ENCODE measurements at regions not wholly inside any gene's neighbourhood (a gene's known extent, or its start where the extent isn't known, plus 50 kb on each side); places are given as distances from the start of the nearest gene placed in this dataset.
A peak's percentile ranks its signal among the peaks of the same experiment; 100 is the strongest.
"Not testable (repeated sequence)": the region's sequence is repeated elsewhere in the genome, so short reads cannot be mapped to it uniquely, and the experiment has no call there.

DNA sequence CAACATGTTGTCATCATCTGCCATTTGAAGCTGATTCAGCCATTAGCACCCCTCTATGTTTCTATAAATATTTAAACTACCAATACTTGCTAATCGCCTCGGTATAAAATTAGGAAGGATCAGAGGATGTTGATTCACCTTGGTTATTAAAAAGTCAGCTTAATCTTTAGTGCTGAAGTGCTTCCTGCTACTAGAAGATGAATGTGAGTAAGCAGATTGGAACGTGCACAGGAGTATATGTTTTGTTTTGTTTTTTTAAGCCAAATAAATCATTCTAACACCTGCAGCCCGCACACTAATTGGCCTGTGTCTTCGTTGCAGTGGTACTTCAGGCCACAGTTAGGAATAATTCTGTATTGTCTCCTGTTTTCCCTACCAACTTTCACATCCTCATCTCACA, 485.7 kb downstream of the AJAP1 start:
- DNase-seq (ENCODE audit: low spot score), result peak; percentile 64

DNA sequence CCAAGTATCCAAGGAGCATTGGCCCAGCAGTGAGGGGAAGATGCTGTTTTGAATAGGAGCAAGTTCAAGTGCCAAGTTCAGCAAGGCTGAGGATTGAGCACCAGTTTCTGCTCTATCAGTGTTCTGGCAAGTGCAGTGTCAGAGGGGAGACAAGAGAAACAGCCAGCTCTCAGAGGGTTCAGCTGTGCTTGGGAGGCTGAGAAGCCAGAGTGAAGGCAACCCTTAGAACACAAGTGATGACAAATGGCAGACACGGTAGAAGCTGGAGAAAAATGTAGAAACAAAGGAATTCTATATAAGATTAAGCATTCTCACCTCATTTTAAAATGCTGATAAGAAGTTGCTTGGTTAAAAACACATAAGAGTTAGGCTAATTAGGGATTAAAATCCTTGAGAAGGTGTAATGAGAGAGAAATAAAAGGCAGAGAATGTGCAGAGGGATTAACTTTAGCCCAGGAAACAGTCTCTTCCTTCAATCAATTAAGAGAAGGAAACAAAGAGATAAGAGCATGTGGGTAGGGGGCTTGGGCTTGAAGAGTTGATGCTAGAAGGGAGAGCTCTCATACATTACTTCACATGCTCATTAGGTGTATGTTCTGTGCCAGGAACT, 475.4 kb downstream of the AJAP1 start:
- no peak for DNase-seq (ENCODE audit: low spot score)

- no peak for DNase-seq (ENCODE audit: low spot score)
Measured at GRCh38 chr1:5125208-5125607, 470.8 kb downstream of the AJAP1 start.

GRCh38 chr1:5120559-5120958, 466.1 kb downstream of the AJAP1 start:
- no peak for DNase-seq (ENCODE audit: low spot score)

DNA sequence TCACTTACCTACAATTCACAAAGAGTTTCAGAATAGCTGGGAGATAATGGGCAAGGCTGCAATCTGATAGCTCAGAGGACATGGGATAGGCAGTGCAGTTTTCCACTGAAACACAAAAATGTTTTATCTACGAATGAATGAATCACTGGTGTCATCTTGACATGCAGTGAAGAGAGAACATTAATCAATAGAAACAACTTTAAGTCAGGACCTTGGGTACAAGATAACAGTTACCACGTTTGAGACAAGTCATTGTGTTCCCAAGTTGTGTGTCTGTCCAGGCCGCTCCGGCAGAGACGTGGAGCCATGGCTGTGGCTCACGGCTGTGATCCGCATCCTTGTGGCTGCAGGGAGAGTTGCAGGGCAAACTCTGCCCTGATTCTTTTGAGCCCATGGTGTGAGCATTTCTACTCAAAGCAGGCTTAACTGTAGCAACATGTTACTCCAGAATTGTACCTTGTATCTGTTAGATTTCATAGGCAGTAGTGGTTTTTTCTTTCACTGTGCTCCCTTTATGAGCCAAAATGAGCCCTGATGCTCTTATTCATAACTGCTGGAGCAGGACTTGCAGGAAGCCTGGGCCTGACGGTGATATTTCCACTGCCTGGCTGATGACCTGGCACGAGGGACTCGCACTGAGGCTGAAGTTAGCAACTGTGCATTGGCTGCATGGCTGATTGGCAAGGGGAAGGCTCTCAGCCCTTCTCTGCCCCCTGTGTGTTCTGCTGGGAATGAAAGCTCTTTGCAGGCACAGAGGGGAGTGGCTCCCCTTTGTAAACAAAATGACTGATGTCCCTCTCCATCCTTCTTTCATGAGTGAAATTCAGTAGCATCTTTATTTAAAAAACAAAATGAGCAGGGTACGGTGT, 465.2 kb downstream of the AJAP1 start:
- no peak for DNase-seq (ENCODE audit: low spot score)

GRCh38 chr1:5118771-5119170, 464.4 kb downstream of the AJAP1 start:
- DNase-seq (ENCODE audit: low spot score), result not testable (repeated sequence)

DNA sequence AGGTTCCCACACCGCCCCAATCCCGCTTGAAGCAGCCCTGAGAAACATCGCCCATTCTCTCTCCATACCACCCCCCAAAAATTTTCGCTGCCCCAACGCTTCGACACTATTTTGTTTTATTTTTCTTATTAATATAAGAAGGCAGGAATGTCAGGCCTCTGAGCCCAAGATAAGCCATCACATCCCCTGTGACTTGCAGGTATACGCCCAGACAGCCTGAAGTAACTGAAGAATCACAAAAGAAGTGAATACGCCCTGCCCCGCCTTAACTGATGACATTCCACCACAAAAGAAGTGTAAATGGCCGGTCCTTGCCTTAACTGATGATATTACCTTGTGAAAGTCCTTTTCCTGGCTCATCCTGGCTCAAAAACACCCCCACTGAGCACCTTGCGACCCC, 463.9 kb downstream of the AJAP1 start:
- DNase-seq (ENCODE audit: low spot score), result not testable (repeated sequence)

- DNase-seq (ENCODE audit: low spot score), result no peak
Measured at GRCh38 chr1:5111581-5111980, 457.2 kb downstream of the AJAP1 start.

DNA sequence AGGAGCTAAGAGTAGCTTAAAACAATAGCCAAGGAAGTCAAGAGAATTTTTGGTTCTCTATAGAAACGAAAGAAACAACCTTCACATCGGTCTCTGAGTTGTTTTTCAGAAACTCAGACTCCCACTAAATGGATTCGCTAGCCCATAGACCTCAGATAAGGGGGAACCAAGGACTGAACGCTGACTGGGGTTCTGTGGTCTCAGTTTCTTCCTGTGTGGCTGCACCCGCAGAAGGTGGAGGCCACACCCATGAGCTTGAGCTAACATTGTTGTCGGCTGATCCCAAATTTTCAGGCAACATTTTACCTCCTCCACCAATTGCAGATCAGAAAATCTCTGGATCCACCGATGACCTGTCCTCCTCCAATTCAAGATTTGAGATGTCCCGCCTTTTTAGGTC, 456.1 kb downstream of the AJAP1 start:
- DNase-seq (ENCODE audit: low spot score), result no peak

DNA sequence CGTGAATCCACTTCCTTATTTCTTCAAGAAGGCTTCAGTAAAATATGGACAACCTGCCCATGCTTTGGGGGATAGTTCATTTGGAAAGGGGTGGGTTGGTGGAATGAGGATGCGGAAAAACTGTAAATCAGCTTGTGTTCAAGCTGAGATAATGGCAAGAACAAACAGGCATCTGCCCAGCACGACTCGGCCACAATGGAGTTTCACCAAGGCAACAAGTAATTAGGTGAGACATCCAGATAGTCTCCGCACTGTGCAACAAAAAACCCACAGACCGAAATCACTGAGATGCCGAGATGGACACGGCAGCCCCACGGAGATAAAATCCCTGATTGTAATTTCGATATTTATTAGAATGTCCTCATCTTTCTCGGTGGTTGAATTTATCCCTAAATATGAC, 455.2 kb downstream of the AJAP1 start:
- DNase-seq (ENCODE audit: low spot score), result no peak

- DNase-seq (ENCODE audit: low spot score), result no peak
Measured at GRCh38 chr1:5108740-5109139, 454.3 kb downstream of the AJAP1 start.

- DNase-seq (ENCODE audit: low spot score), result no peak
Measured at GRCh38 chr1:5105744-5106143, 451.3 kb downstream of the AJAP1 start.

GRCh38 chr1:5099558-5099957, 445.1 kb downstream of the AJAP1 start:
- DNase-seq (ENCODE audit: low spot score), result no peak

DNA sequence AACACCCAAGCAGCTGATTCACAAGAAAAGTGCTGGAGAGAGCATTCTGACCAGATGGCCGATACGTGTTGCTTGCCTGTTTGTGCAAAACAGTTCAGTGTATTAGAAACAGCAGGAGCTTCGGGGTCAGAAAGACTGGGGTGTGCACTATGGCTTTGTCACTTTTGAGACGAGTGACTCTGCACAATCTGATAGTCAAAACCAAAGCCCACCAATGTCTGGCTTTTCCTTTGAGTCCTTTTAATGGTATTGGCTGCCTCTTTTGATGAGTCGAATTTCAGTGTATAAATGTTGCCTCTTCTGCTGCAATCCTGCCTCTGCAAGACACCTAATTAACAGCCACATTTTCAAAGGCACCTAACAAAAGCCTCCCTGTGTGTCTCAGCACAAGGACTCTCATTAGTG, 444.6 kb downstream of the AJAP1 start:
- no peak for DNase-seq (ENCODE audit: low spot score)

DNA sequence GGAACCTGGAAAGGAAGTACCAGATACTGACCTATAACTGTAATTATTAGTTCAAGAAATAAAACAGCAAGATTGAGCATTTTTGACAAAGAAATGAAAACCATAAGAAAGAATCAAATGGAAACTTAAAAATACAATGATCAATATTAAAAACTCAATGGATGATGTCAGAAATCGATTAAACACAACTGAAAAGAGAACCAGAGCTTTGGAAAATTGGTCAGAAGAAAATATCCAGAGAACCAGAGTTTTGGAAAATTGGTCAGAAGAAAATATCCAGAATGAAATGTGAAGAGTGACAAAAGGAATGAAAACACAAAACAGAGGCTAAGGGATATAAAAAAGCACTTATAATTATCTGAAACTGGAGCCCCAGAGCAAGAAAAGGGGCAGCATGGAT, 438.6 kb downstream of the AJAP1 start:
- DNase-seq (ENCODE audit: low spot score), result no peak

GRCh38 chr1:5084676-5085075, 430.3 kb downstream of the AJAP1 start:
- DNase-seq (ENCODE audit: low spot score), result no peak

DNA sequence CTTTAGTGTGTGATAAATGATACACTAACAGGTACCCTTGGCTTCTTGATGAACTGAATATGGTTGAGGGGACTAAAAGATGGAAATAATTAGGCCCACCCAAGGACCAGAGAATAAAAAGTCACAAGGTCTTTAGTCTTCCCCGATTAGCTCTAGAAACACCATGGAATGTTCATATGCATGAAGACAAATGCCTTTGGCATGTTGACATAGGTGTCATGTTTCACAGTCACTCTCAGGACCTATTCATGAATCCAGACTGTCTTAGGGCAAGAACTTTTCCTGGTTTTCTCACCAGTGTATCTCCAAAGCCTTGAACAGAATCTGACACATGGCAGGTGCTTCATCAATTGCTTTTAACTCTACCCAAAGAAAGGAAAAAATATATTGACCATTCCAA, 412.8 kb downstream of the AJAP1 start:
- no peak for DNase-seq (ENCODE audit: low spot score)

GRCh38 chr1:5053744-5054143, 399.3 kb downstream of the AJAP1 start:
- DNase-seq (ENCODE audit: low spot score), result no peak

- DNase-seq (ENCODE audit: low spot score), result no peak
Measured at GRCh38 chr1:5029136-5029535, 374.7 kb downstream of the AJAP1 start.

DNA sequence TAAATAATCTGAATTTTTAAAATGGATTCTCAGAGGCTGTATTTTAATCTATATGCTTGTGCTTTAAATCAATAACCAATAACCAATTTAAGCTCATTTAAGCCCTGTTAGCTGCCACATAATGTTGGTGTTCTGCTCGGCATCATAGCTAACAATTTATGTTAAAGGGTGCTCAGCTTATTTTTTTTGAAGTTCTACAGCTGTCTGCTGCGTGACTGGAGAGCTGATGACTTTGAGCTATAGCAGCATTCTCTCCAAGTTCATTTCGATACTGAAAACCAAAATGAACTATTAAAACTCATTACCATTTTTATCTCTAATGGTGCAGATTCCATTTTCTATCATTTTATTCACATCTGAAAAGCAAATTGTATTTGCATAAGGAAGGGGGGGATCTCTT, 357.8 kb downstream of the AJAP1 start:
- DNase-seq (ENCODE audit: low spot score), result no peak

GRCh38 chr1:5010656-5011055, 356.2 kb downstream of the AJAP1 start:
- no peak for DNase-seq (ENCODE audit: low spot score)

DNA sequence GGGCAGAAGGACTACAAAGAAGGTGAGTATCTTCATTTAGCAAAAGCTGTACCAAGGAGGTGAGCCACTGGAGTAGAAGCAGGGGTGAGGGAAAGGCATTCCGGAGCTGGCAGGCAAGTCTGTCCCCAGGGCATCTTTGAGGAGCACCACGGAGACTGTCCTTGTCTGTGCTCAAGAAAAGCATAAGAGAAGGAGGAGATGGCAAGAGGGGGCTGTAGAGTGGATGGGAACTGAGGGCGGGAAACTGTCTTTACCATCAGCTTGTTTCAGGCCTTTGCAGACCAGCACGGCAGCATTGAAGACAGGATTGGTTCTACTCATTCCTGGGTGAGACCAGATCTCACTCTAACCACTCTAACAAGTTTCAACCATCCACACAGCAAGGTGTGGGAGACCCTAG, 355.8 kb downstream of the AJAP1 start:
- no peak for DNase-seq (ENCODE audit: low spot score)

GRCh38 chr1:5009376-5010065, 355.1 kb downstream of the AJAP1 start:
- DNase-seq (ENCODE audit: low spot score), result no peak
